Fibroblast of villous mesenchyme (primary cell): ENCODE measurements at regions not wholly inside any gene's neighbourhood (a gene's known extent, or its start where the extent isn't known, plus 50 kb on each side); places are given as distances from the start of the nearest gene placed in this dataset.
A peak's percentile ranks its signal among the peaks of the same experiment; 100 is the strongest.

Source experiments
- DNase-seq: peaks from one replicate; pipeline ENCODE4 v3.0.0-alpha.2; 2010; ENCODE audit warnings: low read depth
- H3K4me3 ChIP-seq: 2 replicates; pipeline ENCODE4 v1.5.1; 2011; ENCODE audit warnings: low read depth, mild to moderate bottlenecking, low read length
- TF ChIP-seq, protein P1 (sequence below): IDR thresholded peaks from 2 replicates; pipeline ENCODE4 v1.5.1; 2012; ENCODE audit warnings: low read depth, mild to moderate bottlenecking, low read length; ENCODE audit not compliant: insufficient read depth

DNA sequence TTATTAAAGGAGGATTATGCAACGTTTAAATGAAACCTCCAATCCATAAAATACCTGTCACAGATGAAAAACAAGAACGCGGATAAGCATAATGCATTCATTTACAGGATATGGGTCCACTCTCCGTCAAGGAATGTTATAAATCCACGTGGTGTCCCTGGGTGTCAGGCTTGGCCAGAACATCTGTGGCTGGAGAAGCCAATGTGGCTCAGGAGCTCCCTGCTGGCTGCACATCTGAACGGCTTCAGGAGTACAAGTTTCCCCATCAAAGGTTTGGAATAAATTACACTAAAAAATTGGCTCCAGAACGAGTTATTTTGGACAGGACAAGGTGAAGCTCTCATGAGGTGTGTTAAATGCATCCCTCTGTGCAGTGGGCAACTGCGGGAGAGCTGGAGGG lies 87.8 kb upstream of the LEF1 start:
- TF ChIP-seq, protein P1, sequence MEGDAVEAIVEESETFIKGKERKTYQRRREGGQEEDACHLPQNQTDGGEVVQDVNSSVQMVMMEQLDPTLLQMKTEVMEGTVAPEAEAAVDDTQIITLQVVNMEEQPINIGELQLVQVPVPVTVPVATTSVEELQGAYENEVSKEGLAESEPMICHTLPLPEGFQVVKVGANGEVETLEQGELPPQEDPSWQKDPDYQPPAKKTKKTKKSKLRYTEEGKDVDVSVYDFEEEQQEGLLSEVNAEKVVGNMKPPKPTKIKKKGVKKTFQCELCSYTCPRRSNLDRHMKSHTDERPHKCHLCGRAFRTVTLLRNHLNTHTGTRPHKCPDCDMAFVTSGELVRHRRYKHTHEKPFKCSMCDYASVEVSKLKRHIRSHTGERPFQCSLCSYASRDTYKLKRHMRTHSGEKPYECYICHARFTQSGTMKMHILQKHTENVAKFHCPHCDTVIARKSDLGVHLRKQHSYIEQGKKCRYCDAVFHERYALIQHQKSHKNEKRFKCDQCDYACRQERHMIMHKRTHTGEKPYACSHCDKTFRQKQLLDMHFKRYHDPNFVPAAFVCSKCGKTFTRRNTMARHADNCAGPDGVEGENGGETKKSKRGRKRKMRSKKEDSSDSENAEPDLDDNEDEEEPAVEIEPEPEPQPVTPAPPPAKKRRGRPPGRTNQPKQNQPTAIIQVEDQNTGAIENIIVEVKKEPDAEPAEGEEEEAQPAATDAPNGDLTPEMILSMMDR = no peak
- no peak overlapping the region for H3K4me3 ChIP-seq
- DNase-seq = no peak

DNA sequence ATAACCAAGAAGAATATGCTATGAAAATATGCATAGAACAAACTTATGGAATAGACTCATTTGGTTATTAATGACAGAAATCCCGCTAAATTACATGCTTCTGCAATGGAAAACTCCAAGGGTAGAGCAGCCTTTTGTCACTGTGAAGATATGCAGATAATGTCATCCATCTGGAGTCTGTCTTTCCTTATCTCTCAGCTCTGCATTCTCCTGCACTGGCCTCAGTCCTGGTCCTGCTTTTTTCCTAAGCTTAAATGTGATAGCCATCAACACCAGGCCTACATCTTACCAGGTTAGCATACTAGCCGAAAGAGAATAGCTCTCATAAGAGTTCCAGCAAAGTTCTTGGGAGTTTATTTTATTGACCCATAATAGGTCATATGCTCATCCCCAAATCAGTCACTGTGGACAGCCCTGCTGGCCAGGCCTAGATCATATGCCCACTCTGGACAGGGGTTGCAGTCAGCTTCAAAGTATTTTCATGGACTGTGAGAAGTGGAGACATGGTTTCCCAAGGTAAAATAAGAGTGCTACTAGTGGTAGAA lies 86.5 kb upstream of the LEF1 start:
- H3K4me3 ChIP-seq = no peak overlapping the region
- TF ChIP-seq, protein P1 = no peak
- no peak for DNase-seq

DNA sequence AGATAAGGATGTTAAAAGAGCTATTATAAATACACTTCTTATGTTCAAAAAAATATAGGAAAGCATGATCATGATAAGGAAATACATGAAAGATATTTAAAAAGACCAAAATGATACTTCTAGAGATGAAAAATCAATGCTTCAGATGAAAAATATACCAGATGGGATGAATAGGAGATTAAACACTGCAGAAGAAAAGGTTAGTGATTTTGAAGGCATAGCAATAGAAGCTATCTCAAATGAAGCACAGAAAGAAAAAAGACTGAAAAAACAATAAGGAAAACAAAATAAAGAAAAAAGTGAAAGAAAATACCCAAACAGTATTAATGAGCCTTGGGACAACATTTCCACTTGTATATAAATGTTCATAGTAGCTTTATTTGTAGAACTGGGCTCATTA lies 80.7 kb upstream of the LEF1 start:
- TF ChIP-seq, protein P1 = no peak
- H3K4me3 ChIP-seq = no peak overlapping the region
- no peak for DNase-seq

DNA sequence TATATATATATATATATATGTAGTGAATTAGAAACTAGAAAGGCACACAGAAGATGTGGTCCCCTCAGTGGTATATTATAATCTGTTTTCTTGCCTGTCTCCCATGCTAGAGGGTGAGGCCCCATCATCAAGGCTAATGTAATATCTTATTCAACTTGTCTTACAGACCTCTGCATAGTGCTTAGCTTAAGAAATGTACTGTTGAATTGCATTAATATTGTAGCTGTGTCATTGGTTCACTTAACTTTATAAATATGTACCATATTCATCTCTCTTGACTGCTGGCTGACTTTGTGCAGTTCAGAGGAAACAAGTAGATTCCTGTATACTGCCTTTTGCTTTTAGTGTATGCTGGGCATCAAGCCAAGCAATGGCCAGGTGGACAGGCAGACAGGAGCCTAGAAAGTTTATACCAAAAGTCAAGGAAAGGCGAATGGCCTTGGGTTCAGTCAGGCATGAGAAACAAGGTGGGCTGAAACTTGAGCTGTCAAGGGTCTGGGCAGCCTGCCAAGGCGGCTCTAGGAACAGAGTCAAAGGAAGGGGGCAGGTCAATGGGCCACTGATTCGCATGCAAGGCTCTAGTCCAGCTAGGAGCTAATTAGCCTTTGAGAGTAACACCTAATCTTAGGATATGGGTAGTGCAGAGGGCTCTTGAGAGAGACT lies 78.8 kb upstream of the LEF1 start:
- H3K4me3 ChIP-seq = no peak overlapping the region
- DNase-seq = no peak
- TF ChIP-seq, protein P1 = no peak

DNA sequence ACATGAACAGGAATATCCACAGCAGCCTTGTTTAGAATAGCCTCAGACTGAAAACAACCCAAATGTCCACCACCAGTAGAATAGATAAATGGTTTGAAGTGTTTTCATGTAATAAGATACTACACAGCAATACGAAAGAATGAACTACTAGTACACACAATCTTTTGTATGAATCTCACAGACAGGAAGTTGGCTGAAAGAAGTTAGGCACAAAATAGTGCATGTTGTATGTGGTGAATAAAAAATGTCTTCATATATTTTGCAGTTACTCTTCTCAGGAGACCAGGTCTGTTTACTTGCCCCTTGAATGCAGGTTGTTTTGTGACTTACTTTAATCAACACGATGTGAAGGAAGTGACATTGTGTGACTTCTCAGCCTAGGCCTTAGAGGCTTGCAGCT lies 75.9 kb upstream of the LEF1 start:
- no peak overlapping the region for H3K4me3 ChIP-seq
- no peak for DNase-seq
- TF ChIP-seq, protein P1 = no peak

DNA sequence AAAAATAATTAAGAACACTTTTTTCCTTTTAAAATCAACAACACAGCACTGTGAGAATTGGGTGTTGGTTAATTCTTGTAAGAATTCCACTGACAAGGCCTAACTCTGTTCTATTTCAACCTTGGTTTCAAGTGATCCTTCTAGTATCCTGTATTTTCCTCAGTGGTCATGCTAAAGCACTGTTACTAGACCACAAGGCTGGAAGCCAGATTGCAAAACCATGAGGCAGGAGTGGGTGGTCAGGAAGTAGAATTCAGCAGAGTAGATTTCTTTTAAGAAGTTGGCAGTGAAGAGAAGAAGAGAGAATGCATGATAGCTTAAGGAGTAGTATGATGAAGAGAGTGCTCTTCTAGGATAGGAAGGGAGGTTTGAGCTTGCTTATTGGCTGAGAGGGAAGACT lies 71.6 kb upstream of the LEF1 start:
- TF ChIP-seq, protein P1 = no peak
- peak; percentile 57 for DNase-seq
- H3K4me3 ChIP-seq = no peak overlapping the region

DNA sequence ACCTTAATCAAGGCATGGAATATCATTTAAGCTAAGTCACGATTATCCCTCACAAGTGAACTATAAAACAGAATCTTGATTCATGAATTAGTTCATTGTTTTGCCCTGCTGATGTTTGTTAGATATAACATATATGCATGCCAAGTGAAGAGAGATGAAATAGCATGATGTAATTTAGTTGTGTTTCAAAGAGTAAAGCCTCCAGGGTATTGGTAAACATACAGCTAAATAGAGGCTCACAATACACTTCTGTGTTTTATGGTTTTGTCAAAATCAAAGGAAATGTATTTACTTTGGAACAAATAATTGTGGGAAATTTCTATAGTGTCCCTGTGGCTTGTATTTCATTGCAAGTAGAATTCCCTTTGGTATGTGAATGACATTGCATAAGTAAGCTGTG lies 69.0 kb upstream of the LEF1 start:
- H3K4me3 ChIP-seq = no peak overlapping the region
- TF ChIP-seq, protein P1 = no peak
- DNase-seq = no peak
